Liver (tissue), 3 donors: ENCODE measurements at regions not wholly inside any gene's neighbourhood (a gene's known extent, or its start where the extent isn't known, plus 50 kb on each side); places are given as distances from the start of the nearest gene placed in this dataset.

ENCODE experiments used
- GABPA ChIP-seq, 2 donors: IDR thresholded peaks in 1 of 2; conservative IDR thresholded peaks in 1 of 2; 2 replicates each; pipeline ENCODE4 v1.6.1; 2016; ENCODE audit warnings: antibody characterized with exemption in 2 of 2, mild to moderate bottlenecking in 1 of 2, moderate library complexity in 1 of 2
- TF ChIP-seq, protein P1 (sequence below): fragments of 150-350 bp; IDR thresholded peaks from 2 replicates; pipeline ENCODE4 v1.5.1; 2017; ENCODE audit warnings: improper control_type of control experiment, low read depth, low read length; ENCODE audit not compliant: missing input control
- TF ChIP-seq, protein P2 (sequence below): IDR thresholded peaks from 2 replicates; pipeline ENCODE4 v1.6.1; 2016; ENCODE audit warnings: antibody characterized with exemption
- TF ChIP-seq, protein P3 (sequence below): IDR thresholded peaks from 2 replicates; pipeline ENCODE4 v1.6.1; 2016; ENCODE audit warnings: antibody characterized with exemption, mild to moderate bottlenecking
- TF ChIP-seq, protein P4 (sequence below): IDR thresholded peaks from 2 replicates; pipeline ENCODE4 v1.6.1; 2016; ENCODE audit warnings: antibody characterized with exemption
- donor health status: healthy.
- donor health status: healthy.

DNA sequence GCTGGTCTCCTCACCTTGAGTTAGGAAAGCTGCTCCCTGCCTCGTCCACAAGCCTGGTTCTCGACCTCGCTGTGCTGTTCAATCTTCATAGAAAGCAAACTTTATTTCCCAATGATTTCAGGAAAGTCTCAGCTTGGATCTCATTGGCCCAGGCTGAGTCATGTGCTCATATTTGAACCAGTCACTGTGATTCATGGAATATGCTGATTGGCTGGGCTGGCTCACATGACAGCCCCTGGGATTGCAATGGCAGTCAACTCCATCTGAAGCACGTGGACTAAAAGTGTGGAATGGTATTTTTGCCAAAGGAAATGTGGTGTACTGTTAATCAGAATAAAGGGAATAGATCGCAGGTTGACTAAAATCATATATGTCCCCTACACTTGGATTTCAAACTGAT, 396.6 kb downstream of the AACS start:
- TF ChIP-seq, protein P1, sequence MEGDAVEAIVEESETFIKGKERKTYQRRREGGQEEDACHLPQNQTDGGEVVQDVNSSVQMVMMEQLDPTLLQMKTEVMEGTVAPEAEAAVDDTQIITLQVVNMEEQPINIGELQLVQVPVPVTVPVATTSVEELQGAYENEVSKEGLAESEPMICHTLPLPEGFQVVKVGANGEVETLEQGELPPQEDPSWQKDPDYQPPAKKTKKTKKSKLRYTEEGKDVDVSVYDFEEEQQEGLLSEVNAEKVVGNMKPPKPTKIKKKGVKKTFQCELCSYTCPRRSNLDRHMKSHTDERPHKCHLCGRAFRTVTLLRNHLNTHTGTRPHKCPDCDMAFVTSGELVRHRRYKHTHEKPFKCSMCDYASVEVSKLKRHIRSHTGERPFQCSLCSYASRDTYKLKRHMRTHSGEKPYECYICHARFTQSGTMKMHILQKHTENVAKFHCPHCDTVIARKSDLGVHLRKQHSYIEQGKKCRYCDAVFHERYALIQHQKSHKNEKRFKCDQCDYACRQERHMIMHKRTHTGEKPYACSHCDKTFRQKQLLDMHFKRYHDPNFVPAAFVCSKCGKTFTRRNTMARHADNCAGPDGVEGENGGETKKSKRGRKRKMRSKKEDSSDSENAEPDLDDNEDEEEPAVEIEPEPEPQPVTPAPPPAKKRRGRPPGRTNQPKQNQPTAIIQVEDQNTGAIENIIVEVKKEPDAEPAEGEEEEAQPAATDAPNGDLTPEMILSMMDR = no peak
- TF ChIP-seq, protein P2, sequence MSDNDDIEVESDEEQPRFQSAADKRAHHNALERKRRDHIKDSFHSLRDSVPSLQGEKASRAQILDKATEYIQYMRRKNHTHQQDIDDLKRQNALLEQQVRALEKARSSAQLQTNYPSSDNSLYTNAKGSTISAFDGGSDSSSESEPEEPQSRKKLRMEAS = no peak
- TF ChIP-seq, protein P3, sequence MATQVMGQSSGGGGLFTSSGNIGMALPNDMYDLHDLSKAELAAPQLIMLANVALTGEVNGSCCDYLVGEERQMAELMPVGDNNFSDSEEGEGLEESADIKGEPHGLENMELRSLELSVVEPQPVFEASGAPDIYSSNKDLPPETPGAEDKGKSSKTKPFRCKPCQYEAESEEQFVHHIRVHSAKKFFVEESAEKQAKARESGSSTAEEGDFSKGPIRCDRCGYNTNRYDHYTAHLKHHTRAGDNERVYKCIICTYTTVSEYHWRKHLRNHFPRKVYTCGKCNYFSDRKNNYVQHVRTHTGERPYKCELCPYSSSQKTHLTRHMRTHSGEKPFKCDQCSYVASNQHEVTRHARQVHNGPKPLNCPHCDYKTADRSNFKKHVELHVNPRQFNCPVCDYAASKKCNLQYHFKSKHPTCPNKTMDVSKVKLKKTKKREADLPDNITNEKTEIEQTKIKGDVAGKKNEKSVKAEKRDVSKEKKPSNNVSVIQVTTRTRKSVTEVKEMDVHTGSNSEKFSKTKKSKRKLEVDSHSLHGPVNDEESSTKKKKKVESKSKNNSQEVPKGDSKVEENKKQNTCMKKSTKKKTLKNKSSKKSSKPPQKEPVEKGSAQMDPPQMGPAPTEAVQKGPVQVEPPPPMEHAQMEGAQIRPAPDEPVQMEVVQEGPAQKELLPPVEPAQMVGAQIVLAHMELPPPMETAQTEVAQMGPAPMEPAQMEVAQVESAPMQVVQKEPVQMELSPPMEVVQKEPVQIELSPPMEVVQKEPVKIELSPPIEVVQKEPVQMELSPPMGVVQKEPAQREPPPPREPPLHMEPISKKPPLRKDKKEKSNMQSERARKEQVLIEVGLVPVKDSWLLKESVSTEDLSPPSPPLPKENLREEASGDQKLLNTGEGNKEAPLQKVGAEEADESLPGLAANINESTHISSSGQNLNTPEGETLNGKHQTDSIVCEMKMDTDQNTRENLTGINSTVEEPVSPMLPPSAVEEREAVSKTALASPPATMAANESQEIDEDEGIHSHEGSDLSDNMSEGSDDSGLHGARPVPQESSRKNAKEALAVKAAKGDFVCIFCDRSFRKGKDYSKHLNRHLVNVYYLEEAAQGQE = no peak
- no peak for TF ChIP-seq GABPA (IDR thresholded peaks at IDR 0.05 in 1 of 2, conservative IDR thresholded peaks at IDR 0.05 in 1 of 2)
- TF ChIP-seq, protein P4, sequence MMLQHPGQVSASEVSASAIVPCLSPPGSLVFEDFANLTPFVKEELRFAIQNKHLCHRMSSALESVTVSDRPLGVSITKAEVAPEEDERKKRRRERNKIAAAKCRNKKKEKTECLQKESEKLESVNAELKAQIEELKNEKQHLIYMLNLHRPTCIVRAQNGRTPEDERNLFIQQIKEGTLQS = no peak
